ENCODE measurements at regions not wholly inside any gene's neighbourhood (a gene's known extent, or its start where the extent isn't known, plus 50 kb on each side); places are given as distances from the start of the nearest gene placed in this dataset.

DNA sequence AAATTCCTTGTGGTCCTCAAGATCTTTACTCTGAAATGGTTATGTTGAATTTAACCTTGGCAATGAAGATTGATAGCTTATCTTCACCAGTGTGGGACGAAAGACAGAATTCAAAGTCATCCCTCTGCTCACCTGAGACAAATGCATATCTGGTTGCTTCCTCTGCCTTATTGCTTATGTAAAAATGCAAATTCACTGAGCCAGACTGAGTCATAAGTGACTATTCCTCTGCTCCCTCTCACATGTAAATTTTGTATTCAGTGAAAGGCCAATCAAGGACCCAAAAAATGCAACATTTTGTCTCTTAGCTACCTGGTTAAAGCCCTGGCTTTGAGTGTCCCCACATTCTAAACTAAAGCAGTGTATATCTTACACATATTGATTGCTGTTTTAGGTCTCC is 593.1 kb upstream of the GJE1 start:
- TF ChIP-seq ZSCAN32 (CRISPR knock-in tag; IDR thresholded peaks at IDR 0.05) (no peak), ZNF431 (CRISPR knock-in tag; IDR thresholded peaks at IDR 0.05) (no peak), TEAD1 (CRISPR knock-in tag; IDR thresholded peaks at IDR 0.05) (no peak), NFATC3 (IDR thresholded peaks at IDR 0.05) (no peak)
- TF ChIP-seq, protein P1, sequence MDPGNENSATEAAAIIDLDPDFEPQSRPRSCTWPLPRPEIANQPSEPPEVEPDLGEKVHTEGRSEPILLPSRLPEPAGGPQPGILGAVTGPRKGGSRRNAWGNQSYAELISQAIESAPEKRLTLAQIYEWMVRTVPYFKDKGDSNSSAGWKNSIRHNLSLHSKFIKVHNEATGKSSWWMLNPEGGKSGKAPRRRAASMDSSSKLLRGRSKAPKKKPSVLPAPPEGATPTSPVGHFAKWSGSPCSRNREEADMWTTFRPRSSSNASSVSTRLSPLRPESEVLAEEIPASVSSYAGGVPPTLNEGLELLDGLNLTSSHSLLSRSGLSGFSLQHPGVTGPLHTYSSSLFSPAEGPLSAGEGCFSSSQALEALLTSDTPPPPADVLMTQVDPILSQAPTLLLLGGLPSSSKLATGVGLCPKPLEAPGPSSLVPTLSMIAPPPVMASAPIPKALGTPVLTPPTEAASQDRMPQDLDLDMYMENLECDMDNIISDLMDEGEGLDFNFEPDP (CRISPR knock-in tag; IDR thresholded peaks at IDR 0.05) = no peak

Measured in K562 (cell line).